ENCODE measurements at regions not wholly inside any gene's neighbourhood (a gene's known extent, or its start where the extent isn't known, plus 50 kb on each side); places are given as distances from the start of the nearest gene placed in this dataset.
A peak's percentile ranks its signal among the peaks of the same experiment; 100 is the strongest.

GRCh38 chr7:85529831-85530230 lies 343.0 kb upstream of the SEMA3D start:
- no peak overlapping the region for H3K4me3 ChIP-seq (ENCODE audit: control insufficient read depth, low read depth, low read length)
- DNase-seq (ENCODE audit: low read depth): peak; percentile 63
- TF ChIP-seq CTCF (IDR thresholded peaks at IDR 0.05; ENCODE audit: control insufficient read depth, insufficient read depth, low read depth, low read length, missing control alignments): no peak

- TF ChIP-seq CTCF (IDR thresholded peaks at IDR 0.05; ENCODE audit: control insufficient read depth, insufficient read depth, low read depth, low read length, missing control alignments): no peak
- H3K4me3 ChIP-seq (ENCODE audit: control insufficient read depth, low read depth, low read length): no peak overlapping the region
- DNase-seq (ENCODE audit: low read depth): no peak
Observed at GRCh38 chr7:85529201-85529600, 342.3 kb upstream of the SEMA3D start.

- H3K4me3 ChIP-seq (ENCODE audit: control insufficient read depth, low read depth, low read length): no peak overlapping the region
- peak; percentile 28 for DNase-seq (ENCODE audit: low read depth)
- TF ChIP-seq CTCF (IDR thresholded peaks at IDR 0.05; ENCODE audit: control insufficient read depth, insufficient read depth, low read depth, low read length, missing control alignments): no peak
Observed at GRCh38 chr7:85528581-85528980, 341.7 kb upstream of the SEMA3D start.

GRCh38 chr7:85525676-85526075 lies 338.8 kb upstream of the SEMA3D start:
- no peak overlapping the region for H3K4me3 ChIP-seq (ENCODE audit: control insufficient read depth, low read depth, low read length)
- no peak for DNase-seq (ENCODE audit: low read depth)
- no peak for TF ChIP-seq CTCF (IDR thresholded peaks at IDR 0.05; ENCODE audit: control insufficient read depth, insufficient read depth, low read depth, low read length, missing control alignments)

- no peak for TF ChIP-seq CTCF (IDR thresholded peaks at IDR 0.05; ENCODE audit: control insufficient read depth, insufficient read depth, low read depth, low read length, missing control alignments)
- no peak for DNase-seq (ENCODE audit: low read depth)
- no peak overlapping the region for H3K4me3 ChIP-seq (ENCODE audit: control insufficient read depth, low read depth, low read length)
Observed at GRCh38 chr7:85522070-85522469, 335.2 kb upstream of the SEMA3D start.

GRCh38 chr7:85521108-85521694 lies 334.3 kb upstream of the SEMA3D start:
- TF ChIP-seq CTCF (IDR thresholded peaks at IDR 0.05; ENCODE audit: control insufficient read depth, insufficient read depth, low read depth, low read length, missing control alignments): no peak
- no peak overlapping the region for H3K4me3 ChIP-seq (ENCODE audit: control insufficient read depth, low read depth, low read length)
- no peak for DNase-seq (ENCODE audit: low read depth)

GRCh38 chr7:85520175-85520574 lies 333.3 kb upstream of the SEMA3D start:
- no peak for TF ChIP-seq CTCF (IDR thresholded peaks at IDR 0.05; ENCODE audit: control insufficient read depth, insufficient read depth, low read depth, low read length, missing control alignments)

More at GRCh38 chr7:85520175-85520574, 333.3 kb upstream of the SEMA3D start:
- no peak overlapping the region for H3K4me3 ChIP-seq (ENCODE audit: control insufficient read depth, low read depth, low read length)
- peak; percentile 20 for DNase-seq (ENCODE audit: low read depth)
